HG02938 (cell line): ENCODE measurements at regions not wholly inside any gene's neighbourhood (a gene's known extent, or its start where the extent isn't known, plus 50 kb on each side); places are given as distances from the start of the nearest gene placed in this dataset.

Experiments used
- ATAC-seq: cut with Tn5 transposase; IDR thresholded peaks from one replicate; pipeline ENCODE4 v1.9.1; 2021; ENCODE audit warnings: mild to moderate bottlenecking, moderate library complexity; ENCODE audit not compliant: unreplicated experiment

- no peak for ATAC-seq
Measured at GRCh38 chr2:128490321-128490720, 171.7 kb upstream of the HS6ST1 start.

- ATAC-seq = no peak
Measured at GRCh38 chr2:128490881-128491691, 172.4 kb upstream of the HS6ST1 start.

- no peak for ATAC-seq
Measured at GRCh38 chr2:128491692-128492244, 173.1 kb upstream of the HS6ST1 start.

DNA sequence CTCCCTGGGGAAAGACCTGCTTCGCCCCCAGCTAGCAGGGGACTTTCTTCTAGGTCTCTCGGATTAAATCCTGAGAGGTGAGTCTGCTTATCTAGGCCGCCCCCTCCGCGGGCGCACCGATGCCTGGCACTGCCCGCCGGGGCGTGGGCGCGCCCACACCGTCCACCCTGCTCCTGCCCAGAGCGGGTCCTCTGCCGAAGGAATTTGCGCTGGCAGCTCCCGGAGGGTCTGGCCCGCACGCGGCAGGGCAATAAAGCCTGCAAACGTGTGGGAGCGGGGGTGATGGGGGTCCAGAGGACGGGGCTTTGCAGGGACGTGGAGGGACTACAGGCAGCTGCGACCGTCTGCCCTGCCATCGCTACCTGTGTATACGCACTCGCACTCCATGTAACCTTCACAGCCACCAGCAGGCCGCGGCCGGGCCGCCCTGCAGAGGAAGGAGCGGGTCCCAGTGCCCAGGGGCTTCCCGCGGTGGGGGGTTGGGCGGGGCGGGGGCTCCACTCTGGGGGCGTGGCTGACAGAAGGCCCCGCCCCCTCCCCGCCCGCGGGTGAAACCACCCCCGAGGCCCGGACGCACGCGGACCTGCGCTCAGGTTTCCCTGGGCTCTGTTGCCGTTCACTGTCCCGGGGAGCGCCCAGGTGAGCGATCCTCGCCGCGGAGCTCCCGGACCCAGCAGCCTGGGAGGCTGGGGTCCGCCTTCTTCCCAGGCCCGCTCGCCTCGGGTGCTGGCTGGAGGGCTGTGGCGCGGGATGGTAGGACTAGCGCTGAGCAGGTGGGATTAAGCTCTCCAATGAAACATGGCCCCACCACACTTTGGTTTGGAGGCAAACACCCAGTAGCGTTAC is 174.5 kb upstream of the HS6ST1 start:
- no peak for ATAC-seq

DNA sequence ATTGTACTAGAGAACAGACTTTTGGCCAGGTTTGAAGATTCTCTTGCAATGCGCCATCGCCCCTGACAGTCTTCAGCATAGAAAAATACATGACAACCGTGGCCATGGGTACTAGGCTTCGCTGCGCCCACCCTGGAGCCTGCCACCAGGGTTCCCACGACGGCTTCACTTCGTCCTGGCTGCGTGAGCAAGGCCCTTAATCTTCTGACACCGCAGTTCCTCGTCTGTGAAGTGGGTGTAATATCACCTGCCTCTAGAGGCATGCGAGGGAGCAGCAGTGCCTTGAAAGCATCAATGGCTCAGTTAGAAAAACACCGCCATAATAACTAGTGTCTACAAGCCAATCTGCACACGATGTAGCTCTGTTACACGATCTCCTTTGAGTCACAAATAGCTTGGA is 175.2 kb upstream of the HS6ST1 start:
- no peak for ATAC-seq

DNA sequence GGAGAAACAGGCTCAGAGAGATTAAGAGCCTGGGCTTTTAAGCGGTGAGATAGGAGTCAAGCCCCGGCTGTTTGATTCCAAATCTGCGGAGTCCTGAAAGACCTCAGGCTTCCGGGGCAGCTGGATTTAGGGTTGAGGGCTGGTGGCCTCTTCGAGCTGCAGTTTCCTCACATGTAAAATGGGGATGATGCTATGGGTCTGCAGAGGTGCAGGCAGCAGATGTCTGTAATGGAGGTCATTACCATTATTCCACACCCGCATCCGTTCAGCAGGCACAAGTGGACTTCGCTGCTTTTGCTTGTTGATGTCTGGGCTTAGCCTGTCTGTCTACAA is 175.6 kb upstream of the HS6ST1 start:
- ATAC-seq = no peak

GRCh38 chr2:128494640-128495321 is 176.1 kb upstream of the HS6ST1 start:
- ATAC-seq = no peak

DNA sequence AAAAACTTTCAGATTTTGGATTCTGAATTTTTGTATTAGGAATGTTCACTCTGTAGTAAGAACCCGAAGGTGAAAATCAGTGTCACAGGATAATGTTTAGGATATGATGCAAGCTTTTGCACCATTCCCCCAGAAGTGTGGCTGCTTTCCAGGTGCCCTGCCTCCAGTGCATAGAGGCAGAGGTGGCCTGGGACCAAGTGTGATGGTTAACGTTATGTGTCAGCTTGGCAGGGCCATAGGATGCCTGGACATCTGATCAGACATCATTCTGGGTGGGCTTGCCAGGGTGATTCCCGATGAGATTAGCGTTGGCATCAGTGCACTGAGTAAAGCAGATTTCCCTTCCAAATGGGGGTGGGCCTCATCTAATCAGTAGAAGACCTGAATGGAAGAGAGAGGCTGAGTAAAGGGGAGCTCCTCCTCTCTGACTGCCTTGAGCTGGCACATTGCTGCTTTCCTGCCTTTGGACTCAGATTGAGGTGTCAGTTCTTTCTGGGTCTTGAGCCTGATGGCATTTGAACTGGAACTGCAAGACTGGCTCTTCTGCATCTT is 177.4 kb upstream of the HS6ST1 start:
- ATAC-seq = no peak

DNA sequence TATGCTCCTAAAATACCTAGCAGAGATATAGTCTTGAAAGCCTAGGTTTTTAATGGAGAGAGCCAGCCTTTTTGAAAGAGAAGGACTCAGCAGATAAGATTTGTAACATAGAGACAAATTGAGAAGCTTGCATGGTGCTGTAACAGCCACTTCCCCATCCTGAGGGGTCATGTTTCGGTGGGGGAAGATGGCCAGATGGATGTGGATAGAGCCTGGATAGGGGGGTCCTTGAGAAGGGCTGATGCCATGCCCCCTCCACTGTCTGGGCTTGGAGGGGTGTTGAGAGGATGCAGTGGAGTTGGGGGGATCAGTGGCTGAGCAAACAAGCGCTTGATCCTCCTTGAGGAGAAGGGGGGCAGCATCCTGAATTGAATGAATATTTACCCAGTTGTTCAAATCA is 178.0 kb upstream of the HS6ST1 start:
- ATAC-seq = no peak

DNA sequence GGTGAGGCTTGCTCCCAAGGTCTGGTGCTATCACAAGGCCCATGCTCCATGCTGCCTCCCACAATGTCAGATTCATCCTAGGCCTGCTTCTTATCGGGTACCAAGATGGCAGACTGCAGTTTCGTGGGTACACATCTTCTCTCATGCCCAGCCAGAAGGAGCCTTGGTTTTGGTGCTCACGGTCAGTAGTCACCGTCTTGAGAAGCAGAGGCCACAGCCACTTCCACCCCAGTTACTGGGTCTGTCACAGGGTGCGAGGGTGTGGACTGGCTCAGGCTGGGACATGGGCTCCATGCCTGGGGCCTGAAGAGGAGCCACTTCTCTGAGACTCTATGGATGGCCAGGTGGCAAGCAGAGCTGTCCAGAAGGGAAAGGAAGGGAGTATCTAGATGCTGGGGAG is 178.8 kb upstream of the HS6ST1 start:
- no peak for ATAC-seq

- no peak for ATAC-seq
Measured at GRCh38 chr2:128498086-128498485, 179.4 kb upstream of the HS6ST1 start.

DNA sequence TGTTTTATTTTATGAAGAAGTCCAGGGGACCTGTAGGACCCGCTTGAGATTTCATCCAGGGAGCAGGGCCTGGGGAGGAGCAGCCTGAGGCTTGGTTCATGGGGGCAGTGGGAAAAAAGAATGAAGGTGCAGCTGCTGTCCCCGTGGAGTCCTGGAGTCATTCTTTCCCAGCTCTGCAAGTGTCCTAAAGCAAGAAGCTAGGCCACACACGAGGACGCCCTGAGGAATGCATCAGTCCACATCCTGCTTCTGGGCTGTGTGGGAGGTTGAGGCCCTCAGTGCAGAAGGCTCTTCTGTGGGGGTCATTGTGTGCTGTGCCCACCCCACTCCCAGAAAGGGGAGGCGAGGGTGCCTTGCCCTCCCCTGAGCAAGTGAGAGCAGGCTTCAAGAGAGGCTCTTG is 179.9 kb upstream of the HS6ST1 start:
- ATAC-seq = no peak

- no peak for ATAC-seq
Measured at GRCh38 chr2:128499367-128500137, 180.9 kb upstream of the HS6ST1 start.

- no peak for ATAC-seq
Measured at GRCh38 chr2:128500138-128500800, 181.6 kb upstream of the HS6ST1 start.

GRCh38 chr2:128501006-128501690 is 182.5 kb upstream of the HS6ST1 start:
- no peak for ATAC-seq

DNA sequence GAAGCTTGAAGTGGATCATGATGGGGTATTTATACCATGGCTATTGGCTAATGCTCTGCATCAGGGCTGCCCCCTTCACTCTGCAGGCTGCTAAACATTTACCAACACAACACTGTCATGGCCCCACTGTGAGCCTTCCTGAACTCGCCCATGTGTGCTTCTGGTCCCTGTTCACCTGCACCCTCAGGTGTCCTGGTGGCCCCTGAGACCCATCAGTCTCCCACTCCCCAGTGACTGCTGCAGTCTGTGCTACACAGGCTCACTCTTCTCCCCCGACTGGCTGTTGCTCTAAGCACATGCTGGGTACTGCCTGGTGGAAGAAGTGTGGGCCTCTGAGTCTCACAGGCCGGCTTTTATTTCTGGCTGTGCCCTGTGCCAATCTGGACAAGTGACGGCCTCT is 183.0 kb upstream of the HS6ST1 start:
- ATAC-seq = no peak

DNA sequence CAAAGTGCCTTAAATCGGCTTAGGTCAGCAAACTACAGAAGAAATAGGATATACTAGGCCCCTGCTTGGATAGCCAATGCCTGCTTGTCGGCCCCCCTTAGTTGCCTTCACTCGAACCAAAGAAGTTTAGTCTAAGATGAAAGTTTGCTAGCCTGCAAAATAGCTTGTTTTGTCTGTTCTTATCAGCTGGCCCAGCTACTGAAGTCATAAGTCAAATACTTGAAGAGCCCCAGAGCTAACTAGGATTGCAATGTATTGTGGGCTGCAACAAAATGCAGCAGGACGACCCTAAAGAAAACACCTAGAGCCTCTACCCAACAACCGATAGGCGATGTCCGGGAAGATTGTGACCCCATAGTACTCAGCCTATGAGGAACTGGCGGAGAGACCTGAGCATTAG is 183.5 kb upstream of the HS6ST1 start:
- ATAC-seq = no peak

GRCh38 chr2:128502638-128503246 is 184.1 kb upstream of the HS6ST1 start:
- ATAC-seq = no peak
